CD4-positive, alpha-beta memory T cell (primary cell): ENCODE measurements at regions not wholly inside any gene's neighbourhood (a gene's known extent, or its start where the extent isn't known, plus 50 kb on each side); places are given as distances from the start of the nearest gene placed in this dataset.

Experiments
- CTCF ChIA-PET: fragments of 350-600 bp; sonication (Branson Sonifier 250); formaldehyde crosslinking; loops from one replicate; lab custom pipeline; 2021; ENCODE audit warnings: inconsistent platforms; ENCODE audit not compliant: partially characterized antibody; lab: Charles Lee
- POLR2A ChIA-PET: fragments of 350-600 bp; sonication (Branson Sonifier 250); formaldehyde crosslinking; loops from one replicate; lab custom pipeline; 2021; ENCODE audit not compliant: partially characterized antibody; lab: Charles Lee
- DNase-seq, 5 donors: peaks; one replicate each; pipeline versions ENCODE4 v3.0.0 to v3.0.0-alpha.2; 2020 to 2022; ENCODE audit warnings: mixed read lengths in 1 of 5
- H3K27ac ChIP-seq: one replicate; pipeline ENCODE4 v1.7.0; 2013; ENCODE audit warnings: low read depth, low read length
- H3K27me3 ChIP-seq: 2 replicates; pipeline ENCODE4 v1.7.0; 2013; ENCODE audit warnings: mild to moderate bottlenecking, low read length, moderate library complexity; ENCODE audit not compliant: insufficient read depth
- H3K36me3 ChIP-seq: 2 replicates; pipeline ENCODE4 v1.7.0; 2013; ENCODE audit warnings: mild to moderate bottlenecking, low read length, moderate library complexity; ENCODE audit not compliant: insufficient read depth
- H3K4me1 ChIP-seq: 2 replicates; pipeline ENCODE4 v1.7.0; 2013; ENCODE audit warnings: mild to moderate bottlenecking, low read length, moderate library complexity; ENCODE audit not compliant: insufficient read depth
- H3K4me3 ChIP-seq, 2 donors: one replicate each; pipeline ENCODE4 v1.7.0; 2013; ENCODE audit warnings: low read length in 2 of 2, mild to moderate bottlenecking in 1 of 2
- H3K9me3 ChIP-seq, 2 donors: one replicate each; pipeline ENCODE4 v1.7.0; 2013; ENCODE audit warnings: low read length in 2 of 2, control low read depth in 1 of 2; ENCODE audit not compliant: control insufficient read depth in 1 of 2
- H3K27ac Mint-ChIP-seq, 7 donors: one replicate each; pipeline ENCODE4 v1.8.0; 2020 to 2021; ENCODE audit warnings: mixed read lengths in 7 of 7, mild to moderate bottlenecking in 6 of 7, inconsistent platforms in 3 of 7, moderate library complexity in 3 of 7
- H3K27me3 Mint-ChIP-seq, 2 donors: one replicate each; pipeline ENCODE4 v1.8.0; 2020 to 2021; ENCODE audit warnings: mixed read lengths in 2 of 2
- H3K36me3 Mint-ChIP-seq, 2 donors: one replicate each; pipeline ENCODE4 v1.8.0; 2020 to 2021; ENCODE audit warnings: mixed read lengths in 2 of 2, inconsistent platforms in 1 of 2, mild to moderate bottlenecking in 1 of 2
- H3K4me1 Mint-ChIP-seq, 4 donors: one replicate each; pipeline ENCODE4 v1.8.0; 2020 to 2021; ENCODE audit warnings: mixed read lengths in 4 of 4, mild to moderate bottlenecking in 1 of 4
- H3K4me3 Mint-ChIP-seq, 8 donors: one replicate each; pipeline ENCODE4 v1.8.0; 2020 to 2021; ENCODE audit warnings: mixed read lengths in 8 of 8, mild to moderate bottlenecking in 7 of 8, moderate library complexity in 6 of 8, inconsistent platforms in 3 of 8
- H3K9me3 Mint-ChIP-seq, 8 donors: one replicate each; pipeline ENCODE4 v1.8.0; 2020 to 2021; ENCODE audit warnings: mixed read lengths in 8 of 8, mild to moderate bottlenecking in 5 of 8, inconsistent platforms in 3 of 8, moderate library complexity in 1 of 8
- intact Hi-C: fragments of 100-400 bp; cut with micrococcal nuclease; formaldehyde crosslinking; loops from one replicate; pipeline ENCODE4 v1.15.1; 2023

DNA sequence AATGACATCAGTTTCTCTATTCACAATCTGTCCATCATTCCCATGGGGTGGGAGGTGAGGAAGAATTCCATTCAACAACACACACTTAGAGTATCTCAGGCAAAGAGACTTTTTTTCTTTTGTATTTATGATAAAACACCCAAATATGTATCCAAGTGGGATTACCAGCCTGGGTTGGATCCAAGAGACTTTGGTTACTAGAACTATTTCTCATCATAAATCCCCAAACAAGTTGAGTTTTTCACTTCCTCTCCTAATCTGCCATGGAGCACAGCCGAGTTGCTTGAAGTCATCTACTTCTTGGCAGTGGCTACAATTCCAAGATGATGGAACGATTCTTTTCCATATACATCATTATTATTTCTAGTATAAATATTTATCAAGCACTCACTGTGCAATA lies 209.2 kb upstream of the HMGA2 start:
- H3K36me3 Mint-ChIP-seq, result no peaks in the 10 kb centered on the region
- Histone ChIP-seq H3K4me1 (no peaks in the 10 kb centered on the region), H3K9me3 (no peaks in the 10 kb centered on the region), H3K4me3 (no peak overlapping the region), H3K36me3 (no peaks in the 10 kb centered on the region), H3K27me3 (no peaks in the 10 kb centered on the region), H3K27ac (no peak overlapping the region)
- peaks cover 0 to 3% (median under 1%) of the 10 kb centered on the region in 8 donors for H3K9me3 Mint-ChIP-seq
- intact Hi-C loops, result no loop called here
- ChIA-PET CTCF (no interaction called here), POLR2A (no interaction called here)
- H3K27ac Mint-ChIP-seq, result no peak overlapping the region
- H3K27me3 Mint-ChIP-seq, result peaks cover 1 to 10% of the 10 kb centered on the region in 2 donors
- H3K4me1 Mint-ChIP-seq, result no peaks in the 10 kb centered on the region
- DNase-seq, result no peak
- no peak overlapping the region for H3K4me3 Mint-ChIP-seq

DNA sequence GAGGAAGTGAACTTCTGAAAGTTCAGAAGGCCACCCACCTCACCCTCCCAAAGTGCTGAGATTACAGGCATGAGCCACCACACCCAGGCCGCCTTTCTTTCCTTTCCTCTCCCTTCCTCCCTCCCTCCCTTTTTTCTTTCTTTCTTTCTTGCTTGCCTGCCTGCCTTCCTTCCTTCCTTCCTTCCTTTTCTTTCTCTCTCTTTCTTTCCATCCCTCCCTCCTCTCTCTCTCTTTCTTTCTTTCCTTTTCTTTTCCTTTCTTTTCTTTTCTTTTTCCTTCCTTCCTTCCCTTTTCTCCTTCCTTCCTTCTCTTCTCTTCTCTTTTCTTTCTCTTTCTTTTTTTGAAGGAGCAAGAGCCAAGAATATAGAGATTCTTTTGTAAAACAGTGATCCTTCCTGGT lies 208.3 kb upstream of the HMGA2 start:
- Mint-ChIP-seq H3K27me3 (peaks cover 1 to 11% of the 10 kb centered on the region in 2 donors), H3K36me3 (no peaks in the 10 kb centered on the region), H3K4me1 (no peaks in the 10 kb centered on the region), H3K4me3 (no peak overlapping the region), H3K9me3 (peaks cover 0 to 3% (median under 1%) of the 10 kb centered on the region in 8 donors), H3K27ac (no peak overlapping the region)
- CTCF ChIA-PET, result no interaction called here
- Histone ChIP-seq H3K4me3 (no peak overlapping the region), H3K27ac (no peak overlapping the region), H3K27me3 (no peaks in the 10 kb centered on the region), H3K9me3 (no peaks in the 10 kb centered on the region), H3K36me3 (no peaks in the 10 kb centered on the region), H3K4me1 (no peaks in the 10 kb centered on the region)
- intact Hi-C loops, result no loop called here
- POLR2A ChIA-PET, result no interaction called here
- DNase-seq, result no peak

DNA sequence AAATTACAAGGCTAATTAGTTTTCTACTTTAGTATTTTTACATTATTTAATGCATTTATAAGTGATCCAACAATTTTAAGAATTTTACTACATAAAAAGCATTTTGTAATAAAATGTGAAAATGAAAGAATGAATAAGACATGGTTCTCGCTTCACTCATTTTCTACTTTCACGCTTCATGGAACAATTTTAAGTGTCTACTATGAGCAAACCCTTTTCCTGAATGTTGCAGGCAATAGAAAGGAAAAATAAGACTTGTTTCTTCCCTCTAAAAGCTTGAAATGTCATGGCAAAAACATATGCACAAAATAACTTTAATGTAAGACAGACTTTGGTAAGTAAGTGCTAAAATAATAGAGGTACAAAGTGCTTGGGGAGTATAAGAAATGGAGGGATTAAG lies 205.7 kb upstream of the HMGA2 start:
- Histone ChIP-seq H3K27ac (no peak overlapping the region), H3K9me3 (no peaks in the 10 kb centered on the region), H3K4me3 (no peak overlapping the region), H3K4me1 (no peaks in the 10 kb centered on the region), H3K36me3 (no peaks in the 10 kb centered on the region), H3K27me3 (no peaks in the 10 kb centered on the region)
- peaks cover 0 to 2% (median 0%) of the 10 kb centered on the region in 8 donors for H3K9me3 Mint-ChIP-seq
- intact Hi-C loops, result no loop called here
- ChIA-PET CTCF (no interaction called here), POLR2A (no interaction called here)
- H3K27ac Mint-ChIP-seq, result no peak overlapping the region
- no peak for DNase-seq
- no peaks in the 10 kb centered on the region for H3K36me3 Mint-ChIP-seq
- H3K27me3 Mint-ChIP-seq, result peaks cover 1 to 8% of the 10 kb centered on the region in 2 donors
- no peak overlapping the region for H3K4me3 Mint-ChIP-seq
- no peaks in the 10 kb centered on the region for H3K4me1 Mint-ChIP-seq

DNA sequence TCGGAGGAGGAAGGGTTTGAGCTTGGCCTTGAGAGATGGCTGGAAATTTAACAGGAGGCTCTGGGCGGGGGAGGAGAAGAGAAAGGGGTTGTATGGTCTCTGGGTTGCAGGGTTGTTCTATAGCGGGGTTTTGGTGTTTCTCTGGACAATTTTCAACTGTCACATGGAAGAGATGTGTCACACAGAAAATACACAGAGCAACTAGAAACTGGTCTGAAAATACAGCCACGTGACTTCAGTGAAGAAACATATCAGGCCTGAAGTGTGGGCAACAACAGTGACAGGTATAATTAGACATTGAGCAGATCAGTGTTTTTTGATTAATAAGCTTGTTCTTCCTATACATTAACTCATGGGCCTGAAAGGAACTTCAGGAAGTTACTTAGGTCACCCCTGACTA lies 205.3 kb upstream of the HMGA2 start:
- CTCF ChIA-PET, result no interaction called here
- Histone ChIP-seq H3K9me3 (no peaks in the 10 kb centered on the region), H3K4me1 (no peaks in the 10 kb centered on the region), H3K4me3 (no peak overlapping the region), H3K27me3 (no peaks in the 10 kb centered on the region), H3K36me3 (no peaks in the 10 kb centered on the region), H3K27ac (no peak overlapping the region)
- Mint-ChIP-seq H3K27me3 (peaks cover 1 to 7% of the 10 kb centered on the region in 2 donors), H3K9me3 (peaks cover 0 to 2% (median 0%) of the 10 kb centered on the region in 8 donors), H3K27ac (no peak overlapping the region), H3K4me1 (no peaks in the 10 kb centered on the region), H3K4me3 (no peak overlapping the region), H3K36me3 (no peaks in the 10 kb centered on the region)
- intact Hi-C loops, result no loop called here
- POLR2A ChIA-PET, result no interaction called here
- no peak for DNase-seq

DNA sequence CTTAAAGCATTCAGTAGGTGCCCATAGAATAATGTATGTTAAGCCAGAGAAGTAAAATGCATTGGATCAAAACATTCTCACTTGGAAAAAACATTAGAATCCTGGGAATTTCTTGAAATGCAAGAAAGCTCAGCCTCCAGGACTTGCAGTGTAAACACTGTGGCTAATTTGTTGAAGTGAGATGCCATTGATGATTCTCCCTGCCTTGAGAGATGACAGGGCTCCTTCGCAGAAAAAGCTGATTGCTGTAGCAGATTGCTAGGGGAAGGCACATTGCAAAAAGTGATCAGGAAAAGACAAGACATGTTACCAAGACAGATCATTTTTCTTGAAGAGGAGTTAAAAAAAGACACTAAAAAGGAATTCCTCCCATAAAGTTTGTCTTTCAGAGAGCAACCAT lies 204.2 kb upstream of the HMGA2 start:
- POLR2A ChIA-PET, result no interaction called here
- CTCF ChIA-PET, result no interaction called here
- no peaks in the 10 kb centered on the region for H3K9me3 ChIP-seq
- intact Hi-C loops, result no loop called here
- Mint-ChIP-seq H3K4me3 (no peak overlapping the region), H3K27me3 (peaks cover 5 to 7% of the 10 kb centered on the region in 2 donors), H3K4me1 (no peaks in the 10 kb centered on the region), H3K27ac (no peak overlapping the region), H3K9me3 (peaks cover 0 to 2% (median 0%) of the 10 kb centered on the region in 8 donors), H3K36me3 (no peaks in the 10 kb centered on the region)
- H3K36me3 ChIP-seq, result no peaks in the 10 kb centered on the region
- no peak overlapping the region for H3K4me3 ChIP-seq
- no peak for DNase-seq
- H3K27me3 ChIP-seq, result no peaks in the 10 kb centered on the region
- no peaks in the 10 kb centered on the region for H3K4me1 ChIP-seq
- H3K27ac ChIP-seq, result no peak overlapping the region

DNA sequence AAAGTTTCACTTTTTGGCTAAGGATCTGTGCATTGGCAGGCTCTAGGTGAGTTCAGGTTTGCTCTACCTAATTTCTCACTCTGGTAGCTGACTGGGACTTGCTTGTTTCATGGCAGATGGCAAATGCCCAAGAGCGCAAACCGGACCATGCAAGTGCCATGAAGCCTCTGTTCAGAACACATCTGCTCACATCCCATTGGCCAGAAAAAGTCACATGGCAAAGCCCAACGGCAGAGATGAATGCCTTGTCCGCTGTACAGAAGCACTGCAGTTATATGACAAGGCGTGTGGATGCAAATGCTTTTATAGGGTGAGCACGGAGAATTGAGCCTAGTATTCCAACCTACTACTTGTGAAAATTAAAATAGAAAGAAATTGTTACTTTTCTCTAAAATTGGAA lies 202.2 kb upstream of the HMGA2 start:
- no peak overlapping the region for H3K27ac ChIP-seq
- Mint-ChIP-seq H3K27me3 (peaks cover 4 to 7% of the 10 kb centered on the region in 2 donors), H3K4me3 (no peak overlapping the region), H3K9me3 (peaks cover 0 to 1% (median 0%) of the 10 kb centered on the region in 8 donors), H3K27ac (no peak overlapping the region), H3K36me3 (no peaks in the 10 kb centered on the region), H3K4me1 (no peaks in the 10 kb centered on the region)
- H3K4me1 ChIP-seq, result no peaks in the 10 kb centered on the region
- H3K27me3 ChIP-seq, result no peaks in the 10 kb centered on the region
- no peaks in the 10 kb centered on the region for H3K36me3 ChIP-seq
- ChIA-PET CTCF (no interaction called here), POLR2A (no interaction called here)
- DNase-seq, result no peak
- H3K4me3 ChIP-seq, result no peak overlapping the region
- intact Hi-C loops, result no loop called here
- H3K9me3 ChIP-seq, result no peaks in the 10 kb centered on the region

DNA sequence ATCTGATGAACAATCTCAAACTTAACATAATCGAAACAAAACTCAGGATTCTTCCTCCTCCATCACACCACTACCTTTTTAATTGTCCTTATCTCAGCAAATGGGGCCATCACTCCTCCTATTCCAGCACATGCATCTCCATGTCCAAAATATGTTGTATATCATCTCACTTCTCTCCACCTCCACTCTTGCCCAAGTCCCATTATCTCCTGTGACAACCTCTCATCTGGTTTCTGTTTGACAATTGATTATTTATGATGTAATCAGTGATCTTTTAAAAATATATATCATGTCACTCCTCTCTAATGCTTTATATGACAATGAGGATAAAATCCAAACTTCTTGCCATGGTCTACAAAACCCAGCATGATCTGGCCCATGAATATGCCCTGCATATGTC lies 200.8 kb upstream of the HMGA2 start:
- Histone ChIP-seq H3K4me3 (no peak overlapping the region), H3K27ac (no peak overlapping the region), H3K27me3 (no peaks in the 10 kb centered on the region), H3K36me3 (no peaks in the 10 kb centered on the region), H3K4me1 (no peaks in the 10 kb centered on the region), H3K9me3 (no peaks in the 10 kb centered on the region)
- no peak overlapping the region for H3K4me3 Mint-ChIP-seq
- ChIA-PET POLR2A (no interaction called here), CTCF (no interaction called here)
- DNase-seq, result no peak
- no peak overlapping the region for H3K27ac Mint-ChIP-seq
- no peaks in the 10 kb centered on the region for H3K36me3 Mint-ChIP-seq
- intact Hi-C loops, result no loop called here
- H3K27me3 Mint-ChIP-seq, result peaks cover 1 to 4% of the 10 kb centered on the region in 2 donors
- H3K9me3 Mint-ChIP-seq, result no peaks in the 10 kb centered on the region
- no peaks in the 10 kb centered on the region for H3K4me1 Mint-ChIP-seq

DNA sequence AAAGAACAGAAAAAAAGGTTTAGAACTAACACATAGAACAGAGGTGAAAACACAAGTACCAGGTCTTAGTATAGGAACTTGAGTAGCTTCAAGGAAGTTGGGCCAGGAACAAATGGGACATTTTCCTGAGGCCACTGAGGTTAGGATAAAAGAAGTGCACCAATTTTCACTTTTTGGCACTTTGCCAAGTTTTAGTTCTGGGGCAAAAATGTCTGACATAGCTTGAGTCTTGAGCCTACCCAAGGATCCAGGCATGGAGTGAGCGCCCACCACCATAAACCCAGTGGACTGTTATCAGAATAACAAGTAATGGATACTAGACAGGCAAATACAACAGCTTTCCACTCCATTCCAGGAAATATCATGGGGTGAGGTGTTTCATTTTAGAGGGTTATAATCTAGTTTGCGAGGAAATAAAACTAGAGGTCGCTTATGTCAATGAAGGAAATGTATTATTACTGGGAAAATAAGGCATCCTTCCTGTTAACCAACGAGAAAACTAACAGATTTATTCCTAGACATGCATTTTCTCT lies 199.7 kb upstream of the HMGA2 start:
- Histone ChIP-seq H3K4me3 (no peak overlapping the region), H3K4me1 (no peaks in the 10 kb centered on the region), H3K9me3 (no peaks in the 10 kb centered on the region), H3K27me3 (no peaks in the 10 kb centered on the region), H3K36me3 (no peaks in the 10 kb centered on the region), H3K27ac (no peak overlapping the region)
- Mint-ChIP-seq H3K9me3 (no peaks in the 10 kb centered on the region), H3K27ac (no peak overlapping the region), H3K27me3 (peaks cover 1 to 4% of the 10 kb centered on the region in 2 donors), H3K36me3 (no peaks in the 10 kb centered on the region), H3K4me3 (no peak overlapping the region), H3K4me1 (no peaks in the 10 kb centered on the region)
- intact Hi-C loops, result no loop called here
- DNase-seq, result no peak
- CTCF ChIA-PET, result no interaction called here
- POLR2A ChIA-PET, result no interaction called here
